ENCODE measurements at regions not wholly inside any gene's neighbourhood (a gene's known extent, or its start where the extent isn't known, plus 50 kb on each side); places are given as distances from the start of the nearest gene placed in this dataset.

- DNase-seq: no peak
Measured at GRCh38 chr11:134582770-134583095, 170.7 kb upstream of the B3GAT1 start.

DNA sequence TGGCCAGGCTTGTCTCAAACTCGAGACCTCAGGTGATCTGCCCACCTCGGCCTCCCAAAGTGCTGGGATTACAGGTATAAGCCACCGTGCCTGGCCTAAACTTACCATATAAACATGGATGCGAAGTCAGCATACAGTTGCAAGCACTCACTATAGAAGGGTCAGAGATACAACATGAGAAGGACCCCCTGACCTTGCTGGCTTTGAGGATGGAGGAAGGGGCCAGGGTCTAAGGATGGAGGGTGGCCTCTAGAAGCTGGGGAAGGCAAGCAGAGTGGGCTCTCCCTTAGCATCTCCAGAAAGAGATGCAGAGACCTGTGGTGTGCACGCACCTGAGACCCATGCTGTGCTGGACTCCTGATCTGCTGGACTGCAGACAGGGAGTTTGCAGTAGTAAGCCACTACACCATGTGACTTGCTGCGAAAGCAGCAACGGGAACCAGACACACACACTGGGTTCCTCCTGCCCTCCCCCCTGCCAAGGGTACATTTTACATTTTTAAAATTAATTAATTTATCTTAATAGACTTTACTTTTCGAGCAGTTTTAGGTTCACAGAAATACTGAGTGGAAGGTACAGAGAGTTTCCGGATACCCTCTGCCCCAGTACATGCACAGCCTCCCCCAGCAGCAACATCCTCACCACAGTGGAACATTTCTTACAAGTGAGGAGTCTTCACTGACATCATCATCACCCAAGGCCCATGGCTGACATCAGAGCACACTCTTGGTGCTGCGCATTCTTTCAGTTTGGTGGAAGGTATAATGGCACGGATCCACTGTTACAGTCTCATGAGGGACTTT is 170.1 kb upstream of the B3GAT1 start:
- no peak for DNase-seq

GRCh38 chr11:134581121-134581626 is 169.1 kb upstream of the B3GAT1 start:
- DNase-seq: no peak

DNA sequence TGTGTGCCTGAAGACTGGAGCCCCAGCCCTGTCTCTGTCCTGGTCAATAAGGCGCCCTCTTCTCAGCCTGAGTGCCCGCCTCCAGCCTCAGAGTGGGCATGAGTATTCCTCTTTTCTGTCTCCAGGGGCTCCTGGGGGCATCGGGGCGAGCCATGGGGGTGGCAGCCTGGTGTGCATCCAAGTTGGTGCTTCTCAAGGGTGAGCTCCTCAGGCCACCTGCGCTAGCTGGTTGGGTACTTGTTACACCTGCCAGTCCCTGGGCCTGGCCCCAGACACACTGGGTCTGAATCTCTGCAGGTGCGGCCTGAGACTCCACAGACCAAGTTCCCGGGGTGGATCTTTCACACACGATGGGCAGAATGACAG is 168.6 kb upstream of the B3GAT1 start:
- DNase-seq: no peak

DNA sequence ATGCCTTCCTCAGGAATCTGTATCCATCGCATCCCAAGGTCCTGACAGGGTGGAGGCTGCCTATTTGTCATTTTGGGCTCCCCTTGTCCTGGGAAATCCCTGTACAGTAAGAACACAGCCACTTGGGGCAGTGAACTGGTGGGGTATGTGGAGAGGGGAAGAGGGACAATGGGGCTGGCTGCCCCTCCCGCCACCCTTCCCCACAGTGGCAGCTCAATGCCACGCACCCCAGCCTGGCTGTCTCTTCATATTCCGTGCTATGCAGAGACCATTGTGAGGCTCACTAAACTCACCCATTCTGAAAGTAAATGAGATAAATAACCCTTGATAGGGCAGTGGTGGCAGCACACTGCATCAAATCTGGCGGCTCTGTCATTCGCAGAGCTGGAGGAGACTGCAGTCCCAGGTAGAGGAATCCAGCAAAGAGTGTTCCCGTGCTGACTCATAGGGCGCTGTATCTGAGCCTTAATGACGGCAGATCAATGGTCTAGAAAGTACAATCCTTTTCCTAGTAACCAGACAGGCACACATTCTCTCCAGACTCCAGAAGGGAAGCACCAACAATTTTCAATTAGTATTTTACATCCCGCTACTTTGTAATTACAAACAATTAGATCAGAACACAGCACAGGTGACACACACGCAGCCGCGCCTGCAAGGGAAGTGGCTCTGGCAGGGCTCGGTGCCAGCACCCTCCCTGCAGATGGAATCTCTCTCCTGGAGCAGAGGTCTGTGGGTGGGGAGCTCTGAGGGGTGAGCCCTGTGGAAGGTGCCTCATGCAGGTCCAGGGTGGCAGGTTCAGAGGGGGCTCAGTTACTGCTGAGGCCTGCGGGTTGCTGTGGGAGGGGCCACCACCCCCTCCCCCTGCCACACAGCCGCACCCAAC is 167.9 kb upstream of the B3GAT1 start:
- peak; percentile 43 for DNase-seq

DNA sequence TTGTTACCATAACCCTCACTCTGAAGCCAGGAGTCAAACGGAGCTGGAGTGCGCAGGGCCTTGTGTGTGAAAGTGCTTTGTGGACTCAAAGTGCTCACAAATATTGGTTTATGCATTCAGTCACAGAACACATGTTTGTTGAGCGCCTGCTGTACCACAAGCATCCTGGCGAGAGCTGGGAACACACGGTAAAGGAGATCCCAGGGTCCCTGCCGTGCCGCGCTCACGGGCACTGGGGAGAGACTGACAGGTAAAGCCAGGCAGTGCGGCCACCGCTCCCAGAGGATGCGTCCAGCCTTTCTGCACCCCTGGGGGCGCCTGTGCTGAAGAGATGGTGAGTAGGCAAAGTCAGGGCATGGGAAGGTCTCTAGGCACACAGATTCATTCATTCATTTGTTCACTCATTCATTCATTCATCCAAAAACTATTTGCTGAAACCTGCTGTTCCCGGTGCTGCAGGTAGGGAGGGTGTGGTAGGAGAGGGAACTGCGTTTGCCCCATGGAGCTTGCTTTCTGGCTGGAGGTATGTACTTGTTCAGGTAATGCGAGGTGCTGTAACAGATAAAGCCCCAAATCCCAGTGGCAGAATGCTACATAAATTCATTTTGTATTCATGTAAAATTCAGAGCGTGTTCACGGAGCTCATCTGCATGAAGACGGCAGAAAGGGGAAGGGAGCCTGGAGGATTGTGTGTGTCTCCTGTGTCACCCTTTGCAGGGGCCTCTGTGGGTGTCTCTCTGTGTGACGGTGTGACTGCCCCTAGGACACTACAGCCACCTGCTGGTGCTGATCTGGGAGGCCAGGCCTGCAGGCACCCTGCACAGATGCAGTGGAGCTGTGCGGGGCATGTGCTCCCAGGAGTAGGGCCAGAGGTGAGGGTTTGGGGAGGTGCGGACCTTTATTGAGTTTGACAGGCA is 167.0 kb upstream of the B3GAT1 start:
- DNase-seq: peak; percentile 40

DNA sequence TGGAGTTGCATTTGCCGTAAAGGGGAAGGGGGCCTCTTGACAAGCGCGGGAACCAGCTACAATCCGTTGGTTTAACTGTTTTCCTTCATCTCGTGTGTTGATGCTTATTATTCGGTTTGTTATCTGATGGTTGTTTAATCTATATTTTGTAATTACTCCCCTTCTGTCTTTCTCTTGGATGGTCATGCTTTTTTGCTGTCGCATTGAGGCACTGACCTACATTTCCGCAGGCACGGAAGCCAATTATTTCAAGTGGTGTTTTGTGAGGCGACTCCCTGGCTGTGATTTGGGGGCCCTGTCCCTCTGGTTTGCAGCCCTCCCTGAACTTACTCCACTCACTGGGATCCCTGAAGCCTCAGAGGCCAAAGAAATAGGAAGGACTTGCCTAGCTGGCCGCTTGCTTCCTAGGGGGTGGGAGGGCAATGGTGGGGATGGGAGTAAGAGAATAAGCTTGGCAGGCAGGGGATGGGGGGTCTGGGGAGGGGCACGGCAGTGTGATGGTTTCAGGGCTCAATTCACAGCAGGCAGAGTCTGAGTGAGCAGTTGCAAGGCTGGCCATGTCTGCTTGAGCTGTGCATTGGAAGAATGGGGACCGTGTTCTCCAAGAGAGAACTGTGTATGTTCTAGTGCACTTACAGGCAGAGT is 165.8 kb upstream of the B3GAT1 start:
- no peak for DNase-seq

DNA sequence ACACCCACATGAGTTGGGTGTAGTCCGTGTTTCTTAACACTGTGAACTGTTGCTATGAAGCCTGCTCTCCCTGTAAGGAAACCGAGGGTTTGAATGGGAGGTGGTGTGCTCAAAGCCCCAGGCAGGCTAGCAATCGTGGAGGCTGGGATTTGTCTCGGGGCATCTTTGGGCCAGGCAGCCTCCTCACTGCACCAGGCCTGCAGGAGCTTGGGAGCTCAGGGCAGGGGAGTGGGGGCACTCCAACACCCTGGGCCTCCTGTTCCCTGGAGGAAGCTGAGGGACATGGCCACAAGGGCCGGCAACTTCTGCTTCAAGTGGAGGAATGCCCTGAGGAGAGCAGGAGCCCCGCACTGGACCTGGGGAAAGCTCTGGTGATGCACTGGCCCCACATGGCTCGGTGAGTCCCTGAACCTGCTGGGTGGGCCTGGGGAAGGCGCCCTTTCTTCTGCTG is 164.7 kb upstream of the B3GAT1 start:
- no peak for DNase-seq

DNA sequence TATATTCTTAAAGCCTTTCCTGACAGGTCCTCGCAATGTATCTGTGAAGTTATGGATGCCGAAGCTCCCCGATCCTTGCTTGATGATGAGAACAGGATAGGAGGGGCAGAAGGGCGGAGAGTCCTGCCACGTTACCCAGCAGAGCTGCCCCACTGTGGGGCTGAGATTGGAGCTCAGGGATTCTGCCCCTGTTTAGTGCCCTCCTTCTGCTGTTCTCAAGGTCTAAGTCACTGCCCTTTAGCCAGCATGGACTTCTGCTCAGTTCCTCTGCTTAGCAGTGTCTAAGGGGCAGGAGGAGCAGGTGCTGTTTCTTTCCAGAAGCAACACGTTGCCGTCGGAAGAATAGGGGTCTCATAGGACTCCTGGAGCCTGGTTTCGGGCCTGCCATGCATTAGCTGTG is 164.2 kb upstream of the B3GAT1 start:
- no peak for DNase-seq

DNA sequence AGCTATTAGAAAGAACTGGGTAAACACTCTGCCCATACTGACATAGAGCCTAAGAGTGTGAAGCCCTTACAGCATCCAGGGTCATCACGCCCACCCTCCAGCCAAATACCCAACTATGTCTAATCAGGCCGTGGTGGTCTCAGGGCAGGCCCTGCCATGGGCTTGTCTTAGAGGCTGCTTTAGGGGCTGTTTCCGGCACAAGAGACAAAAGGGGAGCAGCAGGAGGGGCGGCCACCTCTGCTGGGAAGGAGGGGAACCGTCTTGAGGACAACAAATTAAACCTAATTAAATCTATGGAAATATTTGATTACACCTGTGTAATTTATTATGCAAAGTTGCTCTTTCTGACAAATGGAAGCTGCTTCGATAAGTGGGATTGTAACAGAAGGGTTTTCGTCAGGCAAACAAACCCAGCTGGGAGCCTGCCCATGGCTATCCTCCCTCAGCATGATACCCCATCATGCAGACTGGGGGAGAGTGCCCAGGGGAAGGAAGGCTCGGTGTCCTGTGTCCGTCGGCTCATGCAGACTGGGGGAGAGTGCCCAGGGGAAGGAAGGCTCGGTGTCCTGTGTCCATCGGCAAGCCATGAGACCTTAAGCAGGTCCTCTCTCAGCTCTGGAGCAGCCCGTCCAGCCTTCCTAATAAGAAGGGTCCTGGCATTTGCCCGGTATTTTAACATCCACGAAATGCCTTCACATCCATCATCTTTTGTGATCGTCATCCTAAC is 163.6 kb upstream of the B3GAT1 start:
- DNase-seq: no peak

DNA sequence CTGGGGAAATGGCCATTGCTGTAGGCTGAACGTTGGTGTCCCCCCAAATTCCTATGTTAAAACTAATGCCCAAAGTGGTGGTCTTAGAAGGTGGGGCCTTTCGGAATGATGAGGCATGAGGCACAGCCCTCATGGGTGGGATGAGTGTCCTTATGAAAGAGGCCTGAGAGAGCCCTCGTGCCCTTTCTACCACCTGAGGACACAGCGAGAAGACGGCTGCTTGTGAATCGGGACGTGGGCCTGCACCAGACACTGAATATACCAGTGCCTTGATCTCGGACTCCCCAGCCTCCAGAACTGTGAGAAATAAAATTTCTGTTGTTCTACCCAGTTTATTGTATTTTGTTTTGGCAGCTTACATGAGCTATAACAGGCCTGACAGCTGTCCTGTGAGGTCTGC is 162.9 kb upstream of the B3GAT1 start:
- DNase-seq: no peak

- no peak for DNase-seq
Measured at GRCh38 chr11:134574425-134574824, 162.4 kb upstream of the B3GAT1 start.

- no peak for DNase-seq
Measured at GRCh38 chr11:134573857-134574256, 161.8 kb upstream of the B3GAT1 start.

GRCh38 chr11:134572741-134573675 is 161.0 kb upstream of the B3GAT1 start:
- no peak for DNase-seq

GRCh38 chr11:134571301-134571700 is 159.3 kb upstream of the B3GAT1 start:
- DNase-seq: no peak

DNA sequence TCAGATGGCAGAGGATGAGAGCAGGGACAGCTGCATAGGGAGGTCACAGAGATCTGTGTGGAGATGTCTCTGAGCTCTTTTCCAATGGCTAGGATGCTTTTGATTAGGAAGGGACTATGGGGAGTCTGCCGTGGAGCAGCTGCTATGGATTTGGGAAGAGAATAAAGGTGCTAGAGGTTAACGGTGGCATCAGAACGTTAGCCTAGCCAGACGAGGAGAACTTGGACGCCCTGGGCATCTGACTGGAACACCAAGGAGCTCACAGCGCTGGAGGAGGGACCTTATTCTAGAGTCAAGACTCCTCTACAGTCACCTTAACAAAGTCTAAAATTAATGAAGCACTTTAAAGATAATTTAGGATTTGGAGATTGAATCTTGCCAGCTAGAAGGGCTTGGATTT is 157.2 kb upstream of the B3GAT1 start:
- no peak for DNase-seq

- DNase-seq: no peak
Measured at GRCh38 chr11:134566311-134566710, 154.3 kb upstream of the B3GAT1 start.

- DNase-seq: no peak
Measured at GRCh38 chr11:134565343-134565891, 153.4 kb upstream of the B3GAT1 start.

- DNase-seq: no peak
Measured at GRCh38 chr11:134564472-134565200, 152.6 kb upstream of the B3GAT1 start.

Measured in NCI-H345 (cell line).